ENCODE measurements at regions not wholly inside any gene's neighbourhood (a gene's known extent, or its start where the extent isn't known, plus 50 kb on each side); places are given as distances from the start of the nearest gene placed in this dataset.

- peak; percentile 2 for DNase-seq (ENCODE audit: low spot score)
These were observed 149.7 kb upstream of the VANGL1 start for GRCh38 chr1:115492019-115492595.

GRCh38 chr1:115491298-115492018 lies 150.3 kb upstream of the VANGL1 start:
- DNase-seq (ENCODE audit: low spot score) = peak; percentile 1

GRCh38 chr1:115479055-115479482 lies 141.0 kb upstream of the NGF start:
- DNase-seq (ENCODE audit: low spot score) = no peak

GRCh38 chr1:115477071-115477470 lies 139.0 kb upstream of the NGF start:
- DNase-seq (ENCODE audit: low spot score) = no peak

GRCh38 chr1:115476616-115477015 lies 138.6 kb upstream of the NGF start:
- DNase-seq (ENCODE audit: low spot score) = peak; percentile 59

GRCh38 chr1:115475901-115476300 lies 137.9 kb upstream of the NGF start:
- no peak for DNase-seq (ENCODE audit: low spot score)

- no peak for DNase-seq (ENCODE audit: low spot score)
These were observed 137.2 kb upstream of the NGF start for GRCh38 chr1:115475252-115475651.

GRCh38 chr1:115473986-115474565 lies 136.0 kb upstream of the NGF start:
- no peak for DNase-seq (ENCODE audit: low spot score)

- peak; percentile 81 for DNase-seq (ENCODE audit: low spot score)
These were observed 131.8 kb upstream of the NGF start for GRCh38 chr1:115469703-115470476.

- no peak for DNase-seq (ENCODE audit: low spot score)
These were observed 129.7 kb upstream of the NGF start for GRCh38 chr1:115467790-115468189.

- no peak for DNase-seq (ENCODE audit: low spot score)
These were observed 129.1 kb upstream of the NGF start for GRCh38 chr1:115467196-115467595.

GRCh38 chr1:115466433-115466832 lies 128.4 kb upstream of the NGF start:
- DNase-seq (ENCODE audit: low spot score) = peak; percentile 38

GRCh38 chr1:115465802-115466363 lies 127.8 kb upstream of the NGF start:
- no peak for DNase-seq (ENCODE audit: low spot score)

GRCh38 chr1:115463347-115463746 lies 125.3 kb upstream of the NGF start:
- no peak for DNase-seq (ENCODE audit: low spot score)

- no peak for DNase-seq (ENCODE audit: low spot score)
These were observed 124.6 kb upstream of the NGF start for GRCh38 chr1:115462566-115463076.

- DNase-seq (ENCODE audit: low spot score) = no peak
These were observed 123.5 kb upstream of the NGF start for GRCh38 chr1:115461526-115461925.

- DNase-seq (ENCODE audit: low spot score) = no peak
These were observed 121.1 kb upstream of the NGF start for GRCh38 chr1:115459161-115459560.

- DNase-seq (ENCODE audit: low spot score) = no peak
These were observed 120.5 kb upstream of the NGF start for GRCh38 chr1:115458426-115459114.

- no peak for DNase-seq (ENCODE audit: low spot score)
These were observed 119.2 kb upstream of the NGF start for GRCh38 chr1:115457289-115457688.

- peak; percentile 71 for DNase-seq (ENCODE audit: low spot score)
These were observed 118.5 kb upstream of the NGF start for GRCh38 chr1:115456441-115456961.

- DNase-seq (ENCODE audit: low spot score) = peak; percentile 78
These were observed 116.9 kb upstream of the NGF start for GRCh38 chr1:115454837-115455511.

All from AG20443 (cell line).